ENCODE measurements at regions not wholly inside any gene's neighbourhood (a gene's known extent, or its start where the extent isn't known, plus 50 kb on each side); places are given as distances from the start of the nearest gene placed in this dataset.
"Not testable (repeated sequence)": the region's sequence is repeated elsewhere in the genome, so short reads cannot be mapped to it uniquely, and the experiment has no call there.

- DNase-seq (ENCODE audit: low spot score) (no peak), FAIRE-seq (no peak)
These were observed 76.3 kb upstream of the CUX1 start for GRCh38 chr7:101740981-101741725.

DNA sequence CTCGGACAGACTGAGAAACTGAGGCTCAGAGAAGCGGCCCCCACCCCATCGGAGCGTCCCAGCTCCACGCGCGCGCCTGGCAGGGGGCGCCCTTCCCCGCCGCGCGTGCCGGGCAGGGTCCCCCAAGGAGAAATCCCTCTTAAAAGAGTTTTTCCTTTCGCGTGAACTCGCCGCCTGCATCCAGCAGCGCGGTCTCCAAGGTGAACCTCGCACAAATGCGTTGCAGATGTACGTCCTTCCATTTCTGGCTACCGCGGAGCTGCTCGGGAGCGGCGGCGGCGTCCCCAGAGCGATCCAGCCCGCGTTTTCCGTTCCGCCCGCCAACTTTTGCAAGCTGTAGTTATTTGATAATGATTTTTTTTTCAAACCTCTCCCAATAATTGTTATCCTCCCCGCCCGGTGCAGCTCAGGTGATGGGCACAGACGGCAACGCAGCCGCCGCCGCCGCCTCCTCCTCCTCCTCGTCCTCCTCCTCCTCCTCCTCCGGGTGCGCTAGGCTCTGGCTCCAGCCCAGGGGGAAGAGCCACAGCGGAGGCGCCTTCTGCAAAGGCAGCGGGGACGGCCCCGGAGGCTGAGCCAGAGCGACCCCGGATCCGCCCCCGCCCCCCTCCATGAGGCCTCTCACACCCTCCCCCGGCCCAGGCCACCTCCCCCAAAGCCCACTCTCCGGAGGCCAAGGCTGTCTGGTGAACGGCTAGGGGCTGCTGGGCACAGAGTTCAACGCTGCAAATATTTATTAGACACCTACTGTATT is 74.0 kb upstream of the CUX1 start:
- FAIRE-seq (no peak), DNase-seq (ENCODE audit: low spot score) (peak; percentile 88)

DNA sequence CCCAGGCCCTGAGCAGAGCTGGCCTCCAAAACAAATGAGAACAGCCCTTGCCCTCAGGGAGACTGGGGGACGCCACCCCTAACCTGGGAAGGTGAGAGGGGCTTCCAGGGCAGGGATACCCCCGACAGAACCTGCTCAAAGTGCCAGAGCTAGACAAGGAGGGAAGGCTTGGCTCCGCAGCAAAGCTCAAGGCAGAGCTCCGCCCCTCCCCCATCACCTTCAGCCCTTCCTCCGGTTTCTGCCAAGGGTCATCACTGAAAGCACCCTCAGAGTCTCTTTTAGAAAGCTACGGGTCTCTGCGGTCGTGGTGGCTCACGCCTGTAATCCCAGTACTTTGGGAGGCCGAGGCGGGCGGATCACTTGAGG is 73.4 kb upstream of the CUX1 start:
- FAIRE-seq (no peak), DNase-seq (ENCODE audit: low spot score) (peak; percentile 62)

GRCh38 chr7:101744588-101744987 is 72.8 kb upstream of the CUX1 start:
- DNase-seq (ENCODE audit: low spot score) (no peak), FAIRE-seq (no peak)

- DNase-seq (ENCODE audit: low spot score) (no peak), FAIRE-seq (no peak)
These were observed 71.1 kb upstream of the CUX1 start for GRCh38 chr7:101746314-101746713.

DNA sequence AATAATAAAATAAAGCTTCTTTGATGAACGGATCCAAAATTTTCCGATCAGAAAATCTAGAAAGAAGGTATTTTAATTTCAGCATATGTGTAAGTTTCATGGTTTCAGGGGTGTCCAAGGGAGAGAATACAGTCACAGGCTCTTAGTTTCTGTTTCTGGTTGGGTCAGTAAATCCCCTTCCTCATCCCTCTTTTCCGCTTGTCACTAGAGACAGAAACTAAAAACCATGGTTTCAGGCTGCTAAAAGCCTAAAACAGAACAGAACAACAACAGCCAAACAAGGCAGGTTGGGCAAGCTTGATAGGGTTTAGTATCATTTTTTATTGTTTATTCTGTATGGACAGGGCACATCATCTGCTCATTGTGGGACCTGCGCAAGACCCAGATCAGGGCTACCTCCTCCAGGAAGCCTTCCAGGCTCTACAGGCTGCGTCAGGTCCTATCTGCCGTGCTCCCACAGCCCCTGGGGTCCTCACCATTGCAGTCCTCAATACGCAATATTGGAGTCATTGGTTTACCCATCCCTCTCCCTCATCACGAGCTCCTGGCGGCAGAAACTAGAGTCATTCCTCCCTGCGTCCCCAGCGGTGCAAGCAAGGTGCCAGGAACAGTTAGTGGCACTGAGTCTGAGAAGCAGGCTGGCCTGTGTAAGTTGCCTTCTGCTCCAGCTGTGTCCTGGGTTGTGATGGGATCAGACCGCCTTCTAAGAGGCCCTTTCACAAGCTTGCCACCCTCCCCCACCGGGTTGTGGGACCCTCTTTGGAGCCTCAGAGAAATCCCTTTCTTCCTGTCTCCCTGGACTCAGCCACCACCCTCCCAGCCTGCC is 70.2 kb upstream of the CUX1 start:
- no peak for DNase-seq (ENCODE audit: low spot score)
- no peak for FAIRE-seq

GRCh38 chr7:101747879-101748345 is 69.5 kb upstream of the CUX1 start:
- no peak for FAIRE-seq

DNA sequence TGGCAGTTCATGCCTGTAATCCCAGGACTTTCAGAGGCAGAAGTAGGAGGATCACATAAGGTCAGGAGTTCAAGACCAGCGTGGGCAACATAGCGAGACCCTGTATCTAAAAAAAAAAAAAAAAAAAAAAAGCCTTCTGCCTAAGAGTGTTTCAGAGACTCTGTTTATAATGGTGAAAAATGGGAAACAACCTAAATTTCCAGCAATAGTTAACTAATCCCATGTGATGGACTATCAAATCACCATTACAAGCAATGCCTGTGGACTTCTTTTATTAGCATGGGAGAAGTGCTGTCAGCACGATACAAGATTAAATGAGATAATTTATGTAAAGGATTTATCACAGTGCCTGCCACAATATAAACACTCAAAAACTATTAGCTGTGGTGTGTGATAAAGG is 67.5 kb upstream of the CUX1 start:
- DNase-seq (ENCODE audit: low spot score) (no peak), FAIRE-seq (no peak)

More at GRCh38 chr7:101747879-101748345, 69.5 kb upstream of the CUX1 start:
- DNase-seq (ENCODE audit: low spot score): no peak

DNA sequence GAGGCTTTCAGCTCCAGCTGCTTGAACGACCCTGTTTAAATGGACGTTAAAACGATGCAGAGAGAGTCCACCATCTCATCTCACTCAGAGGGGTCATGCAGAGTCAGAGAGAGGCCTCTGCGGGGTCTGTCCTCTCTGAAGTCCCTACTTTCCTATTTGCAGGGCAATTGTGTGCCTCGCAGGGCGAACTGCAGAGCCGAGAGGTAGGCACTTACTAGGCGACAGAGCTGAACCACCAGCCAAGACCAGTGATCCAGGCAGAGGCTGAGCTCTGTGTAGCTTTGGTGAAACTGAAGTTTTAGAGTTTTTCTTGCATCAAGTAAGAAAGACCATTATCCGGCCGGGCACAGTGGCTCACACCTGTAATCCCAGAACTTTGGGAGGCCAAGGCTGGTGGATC is 64.1 kb upstream of the CUX1 start:
- no peak for DNase-seq (ENCODE audit: low spot score)
- no peak for FAIRE-seq

DNA sequence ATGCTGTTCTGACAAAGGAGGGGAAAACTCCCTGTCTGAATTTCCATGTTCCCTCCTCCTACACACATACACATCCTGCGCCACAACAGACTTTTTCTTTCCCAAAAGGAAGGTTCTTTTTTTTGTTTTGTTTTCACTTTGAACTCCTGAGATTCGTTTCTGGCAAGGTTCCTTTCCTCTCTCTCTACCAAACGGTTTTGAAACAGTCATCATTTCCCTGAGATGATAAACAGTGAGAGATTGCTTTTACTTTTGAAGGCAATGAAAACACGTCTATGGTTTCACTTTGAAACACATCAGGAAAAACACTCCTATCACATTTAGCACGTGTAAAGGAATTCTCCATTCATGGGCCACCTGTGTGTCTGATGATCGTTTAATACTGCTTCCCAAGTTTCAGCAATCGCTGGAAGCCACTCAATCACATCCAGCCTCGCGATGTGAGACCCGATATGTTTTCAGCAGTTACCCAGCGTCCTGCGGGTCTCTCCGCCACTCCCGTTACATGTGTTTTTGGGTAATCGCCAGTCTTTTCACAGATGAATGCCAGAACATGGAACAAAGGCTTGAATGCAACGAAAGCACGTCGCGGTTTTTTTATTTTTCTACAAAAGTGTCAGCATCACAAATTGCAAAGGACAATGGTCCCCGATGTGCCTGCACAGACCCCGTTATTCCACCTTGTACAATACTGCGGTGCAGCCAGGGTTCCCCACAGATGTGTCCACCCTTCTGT is 62.8 kb upstream of the CUX1 start:
- DNase-seq (ENCODE audit: low spot score) (peak; percentile 80), FAIRE-seq (peak; percentile 73)

- FAIRE-seq: no peak
- DNase-seq (ENCODE audit: low spot score): no peak
These were observed 59.5 kb upstream of the CUX1 start for GRCh38 chr7:101757879-101758278.

DNA sequence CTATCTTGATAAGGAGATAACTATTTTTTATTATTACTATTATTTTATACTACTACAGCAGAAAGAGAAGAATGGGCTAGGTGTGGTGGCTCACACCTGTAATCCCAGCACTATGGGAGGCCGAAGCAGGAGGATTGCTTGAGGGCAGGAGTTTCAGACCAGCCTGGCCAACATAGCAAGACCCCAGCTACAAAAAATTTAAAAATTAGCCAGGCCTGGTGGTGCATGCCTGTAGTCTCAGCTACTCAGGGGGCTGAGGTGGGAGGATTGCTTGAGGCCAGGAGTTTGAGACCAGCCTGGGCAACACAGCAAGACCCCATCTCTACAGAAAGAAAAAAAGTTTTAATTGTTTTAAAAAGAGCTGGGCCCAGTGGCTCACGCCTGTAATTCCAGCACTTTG is 58.9 kb upstream of the CUX1 start:
- not testable (repeated sequence) for DNase-seq (ENCODE audit: low spot score); FAIRE-seq

GRCh38 chr7:101764221-101764620 is 53.2 kb upstream of the CUX1 start:
- no peak for FAIRE-seq
- DNase-seq (ENCODE audit: low spot score): no peak

- FAIRE-seq: no peak
- DNase-seq (ENCODE audit: low spot score): no peak
These were observed 49.9 kb upstream of the CUX1 start for GRCh38 chr7:101767544-101767943.
